SK-N-SH (cell line): ENCODE measurements at regions not wholly inside any gene's neighbourhood (a gene's known extent, or its start where the extent isn't known, plus 50 kb on each side); places are given as distances from the start of the nearest gene placed in this dataset.

Experiments used
- CTCF ChIA-PET: fragments of 300-600, 350-600 bp; formaldehyde crosslinking; extraction: SDS; loops from one replicate; lab custom pipeline; 2021; lab: Yijun Ruan, JAX
- POLR2A ChIA-PET: fragments of 350-600 bp; sonication (Branson Sonifier 250); formaldehyde crosslinking; extraction: SDS; loops from one replicate; lab custom pipeline; 2020; ENCODE audit warnings: antibody characterized with exemption, inconsistent platforms; lab: Yijun Ruan, JAX
- DNase-seq: peaks from one replicate; pipeline ENCODE4 v3.0.0; 2012
- H2AFZ ChIP-seq: fragments of 200-600 bp; sonication (generic); 2 replicates; pipeline ENCODE4 v1.8.1; 2016; ENCODE audit warnings: antibody characterized with exemption, mild to moderate bottlenecking, low read depth
- H3F3A ChIP-seq: fragments of 200-600 bp; sonication (generic); replicated peaks from 2 replicates; pipeline ENCODE3; 2016; ENCODE audit warnings: antibody characterized with exemption, mild to moderate bottlenecking; ENCODE audit not compliant: insufficient read depth
- H3K27ac ChIP-seq, 2 experiments: fragments of 200-500 bp in 1 of 2; fragments of 200-600 bp in 1 of 2; sonication (Bioruptor generic) in 1 of 2; sonication (generic), shearing (Covaris generic) in 1 of 2; 2 replicates each; pipeline versions ENCODE4 v1.5.1 to v1.6.1; 2014 to 2016; ENCODE audit warnings: low read depth in 2 of 2, inconsistent platforms in 1 of 2, low read length in 1 of 2, mild to moderate bottlenecking in 1 of 2, mixed read lengths in 1 of 2
- H3K27me3 ChIP-seq: fragments of 200-600 bp; sonication (generic), shearing (Covaris generic); 2 replicates; pipeline ENCODE4 v1.6.1; 2016; ENCODE audit warnings: mixed run types; ENCODE audit not compliant: insufficient read depth
- H3K36me3 ChIP-seq, 2 experiments: fragments of 200-500 bp in 1 of 2; fragments of 200-600 bp in 1 of 2; sonication (Bioruptor generic) in 1 of 2; sonication (generic) in 1 of 2; replicated peaks in 1 of 2; 2 replicates each; pipeline versions ENCODE3 to v1.5.1; 2014 to 2016; ENCODE audit warnings: low read length in 1 of 2, mild to moderate bottlenecking in 1 of 2; ENCODE audit not compliant: insufficient read depth in 2 of 2, control insufficient read depth in 1 of 2
- H3K4me1 ChIP-seq, 2 experiments: fragments of 200-500 bp in 1 of 2; fragments of 200-600 bp in 1 of 2; sonication (Bioruptor generic) in 1 of 2; sonication (generic), shearing (Covaris generic) in 1 of 2; 2 replicates each; pipeline versions ENCODE4 v1.5.1 to v1.6.1; 2014 to 2016; ENCODE audit warnings: low read depth in 1 of 2, low read length in 1 of 2, mixed run types in 1 of 2; ENCODE audit not compliant: insufficient read depth in 2 of 2, control insufficient read depth in 1 of 2
- H3K4me2 ChIP-seq: fragments of 200-600 bp; sonication (generic), shearing (Covaris generic); 2 replicates; pipeline ENCODE4 v1.6.1; 2017; ENCODE audit warnings: mixed run types
- H3K4me3 ChIP-seq, 2 experiments: fragments of 200-500 bp in 1 of 2; fragments of 200-600 bp in 1 of 2; sonication (Bioruptor generic) in 1 of 2; sonication (generic), shearing (Covaris generic) in 1 of 2; 2 replicates each; pipeline versions ENCODE4 v1.5.1 to v1.8.1; 2014 to 2016; ENCODE audit warnings: low read depth in 2 of 2, inconsistent platforms in 1 of 2, low read length in 1 of 2, mild to moderate bottlenecking in 1 of 2, mixed read lengths in 1 of 2, moderate library complexity in 1 of 2
- H3K79me2 ChIP-seq: fragments of 200-600 bp; sonication (generic); 2 replicates; pipeline ENCODE4 v1.8.1; 2017; ENCODE audit warnings: mild to moderate bottlenecking; ENCODE audit not compliant: insufficient read depth
- H3K9ac ChIP-seq: fragments of 200-600 bp; sonication (generic); 2 replicates; pipeline ENCODE4 v1.6.1; 2017; ENCODE audit warnings: mixed run types
- H3K9me2 ChIP-seq: fragments of 200-600 bp; sonication (generic); 2 replicates; pipeline ENCODE4 v1.6.1; 2017; ENCODE audit warnings: mixed run types
- H3K9me3 ChIP-seq: fragments of 200-600 bp; sonication (generic); 2 replicates; pipeline ENCODE4 v1.6.1; 2017; ENCODE audit warnings: mixed run types, mild to moderate bottlenecking, moderate library complexity
- H4K20me1 ChIP-seq: fragments of 200-600 bp; sonication (generic); 2 replicates; pipeline ENCODE4 v1.6.1; 2017; ENCODE audit warnings: mild to moderate bottlenecking, mixed run types; ENCODE audit not compliant: insufficient read depth
- CHD2 ChIP-seq: fragments of 150-350 bp; IDR thresholded peaks from 2 replicates; pipeline ENCODE4 v1.6.1; 2018; ENCODE audit warnings: low read length; ENCODE audit not compliant: partially characterized antibody
- ELF1 ChIP-seq: IDR thresholded peaks from 2 replicates; pipeline ENCODE4 v1.4.0; 2012
- EZH2phosphoT487 ChIP-seq: fragments of 200-600 bp; sonication (generic); IDR thresholded peaks from 2 replicates; pipeline ENCODE4 v1.6.1; 2017; ENCODE audit warnings: low read depth, mixed run types, mild to moderate bottlenecking, antibody characterized with exemption, moderate library complexity, borderline replicate concordance
- FOSL2 ChIP-seq: IDR thresholded peaks from 2 replicates; pipeline ENCODE4 v1.4.0; 2012; ENCODE audit warnings: low read depth, mild to moderate bottlenecking, moderate library complexity, borderline replicate concordance
- FOXJ3 ChIP-seq: sonication (generic); formaldehyde crosslinking; IDR thresholded peaks from 2 replicates; pipeline ENCODE4 v1.5.1; 2020; ENCODE audit warnings: mild to moderate bottlenecking, missing genetic modification reagents
- FOXM1 ChIP-seq: IDR thresholded peaks from 2 replicates; pipeline ENCODE4 v1.4.0; 2012; ENCODE audit warnings: low read depth, mild to moderate bottlenecking
- GABPA ChIP-seq: IDR thresholded peaks from 2 replicates; pipeline ENCODE4 v1.4.0; 2012; ENCODE audit warnings: low read depth, mild to moderate bottlenecking
- GATA2 ChIP-seq: sonication (generic); formaldehyde crosslinking; IDR thresholded peaks from 2 replicates; pipeline ENCODE4 v1.5.0; 2020; ENCODE audit warnings: mild to moderate bottlenecking, missing genetic modification reagents
- JUND ChIP-seq: IDR thresholded peaks from 2 replicates; pipeline ENCODE4 v1.4.0; 2012
- NFIC ChIP-seq: IDR thresholded peaks from 2 replicates; pipeline ENCODE4 v1.4.0; 2012; ENCODE audit warnings: borderline replicate concordance
- POLR2AphosphoS5 ChIP-seq: IDR thresholded peaks from 2 replicates; pipeline ENCODE4 v1.6.1; 2012; ENCODE audit warnings: low read depth, low read length
- RXRA ChIP-seq: IDR thresholded peaks from 2 replicates; pipeline ENCODE4 v1.4.0; 2012; ENCODE audit warnings: low read depth, mild to moderate bottlenecking, borderline replicate concordance
- SIN3A ChIP-seq: IDR thresholded peaks from 2 replicates; pipeline ENCODE4 v1.6.1; 2012; ENCODE audit warnings: low read depth, mild to moderate bottlenecking, low read length, moderate library complexity, borderline replicate concordance
- SMC3 ChIP-seq: IDR thresholded peaks from 2 replicates; pipeline ENCODE4 v1.6.1; 2012; ENCODE audit warnings: low read depth, low read length, improper control_type of control experiment
- TAF1 ChIP-seq: IDR thresholded peaks from 2 replicates; pipeline ENCODE4 v1.6.1; 2012; ENCODE audit warnings: low read depth, mild to moderate bottlenecking, low read length, moderate library complexity, borderline replicate concordance
- TCF12 ChIP-seq: IDR thresholded peaks from 2 replicates; pipeline ENCODE4 v1.4.0; 2012
- YY1 ChIP-seq: IDR thresholded peaks from 2 replicates; pipeline ENCODE4 v1.4.0; 2012; ENCODE audit warnings: low read depth, mild to moderate bottlenecking
- WGBS: methylation state at CpG from one replicate; pipeline ENCODE4 v1.1.6; 2017; ENCODE audit warnings: low lambda C conversion rate; 5-methylcytosine and 5-hydroxymethylcytosine counted together
- TF ChIP-seq, protein P1 (sequence below): IDR thresholded peaks from 2 replicates; pipeline ENCODE4 v1.4.0; 2012; ENCODE audit warnings: low read depth, borderline replicate concordance
- TF ChIP-seq, protein P2 (sequence below): fragments of 200-600 bp; sonication (generic); IDR thresholded peaks from 2 replicates; pipeline ENCODE4 v1.6.1; 2017; ENCODE audit warnings: antibody characterized with exemption, mild to moderate bottlenecking, moderate library complexity

DNA sequence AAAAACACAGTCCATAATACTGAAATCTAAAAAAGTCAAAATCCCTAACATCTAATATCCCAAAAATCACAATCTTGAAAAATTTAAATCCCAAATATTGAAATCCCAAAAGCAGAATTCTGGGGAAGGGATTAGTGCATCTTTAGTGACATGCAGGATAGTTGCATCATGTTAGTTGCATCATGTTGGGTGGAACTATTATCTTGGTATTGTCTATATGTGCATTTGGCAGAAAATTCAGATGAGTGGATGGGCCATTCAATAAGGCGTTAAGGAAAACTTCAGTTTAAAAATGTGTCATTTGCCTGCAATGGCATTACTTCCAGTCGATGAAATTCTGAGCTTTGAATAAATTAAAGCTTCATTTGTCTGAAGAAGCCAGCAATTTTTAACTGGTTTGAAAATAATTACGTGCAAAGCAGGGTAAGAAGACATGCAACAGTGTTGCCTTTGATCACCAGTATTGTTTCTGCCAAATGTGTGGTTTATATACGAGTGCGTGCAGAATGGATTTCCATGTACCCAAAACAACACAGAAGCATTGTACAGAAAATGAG lies 221.4 kb upstream of the NFE2L3 start:
- Histone ChIP-seq H3K79me2 (no peaks in the 10 kb centered on the region), H3F3A (no peaks in the 10 kb centered on the region), H2AFZ (no peak overlapping the region), H3K9ac (no peak overlapping the region), H3K9me3 (peaks cover 7% of the 10 kb centered on the region; the same call in 1 of the 2 replicates), H3K27me3 (no peaks in the 10 kb centered on the region), H3K4me3 (no peak overlapping the region), H4K20me1 (no peaks in the 10 kb centered on the region), H3K4me1 (no peaks in the 10 kb centered on the region; a peak in 1 of 4 replicates), H3K27ac (no peak overlapping the region), H3K4me2 (no peak overlapping the region), H3K9me2 (no peaks in the 10 kb centered on the region), H3K36me3 (no peaks in the 10 kb centered on the region)
- CTCF ChIA-PET: interaction anchor here (0.9 to 4.2 kb wide), 4 partner anchors 11 to 132 kb away, joined by 3 to 13 read pairs (median 4); no protein-coding TSS in a partner anchor
- TF ChIP-seq JUND (no peak), SMC3 (no peak), EZH2phosphoT487 (no peak), ELF1 (no peak)
- no peak for DNase-seq
- 19% methylated on average over 5 of the region's 5 CpGs for WGBS
- POLR2A ChIA-PET: interaction anchor here (0.6 kb wide), 1 partner anchor 24 kb away, joined by 3 read pairs; no protein-coding TSS in a partner anchor

DNA sequence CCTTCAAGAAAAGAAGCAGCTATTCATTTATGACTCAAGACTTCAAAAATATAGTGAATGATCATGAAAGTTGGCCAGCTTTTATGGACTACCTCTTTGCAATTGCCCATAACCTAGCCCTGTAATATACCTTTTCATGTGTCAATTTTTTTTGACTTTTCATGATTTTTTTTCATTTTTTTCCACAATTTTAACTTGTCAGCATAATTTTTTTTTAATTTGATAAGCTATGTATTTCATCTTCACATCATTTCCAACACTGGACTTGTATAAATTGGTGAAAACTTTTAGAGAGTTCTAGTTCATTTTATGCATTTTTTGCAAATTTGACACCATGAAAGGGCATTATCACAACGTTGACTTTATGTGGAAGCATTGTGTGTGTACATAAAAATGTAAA lies 220.8 kb upstream of the NFE2L3 start:
- no peaks in the 10 kb centered on the region for H3K79me2 ChIP-seq
- H3K4me3 ChIP-seq: no peak overlapping the region
- H3K9ac ChIP-seq: no peak overlapping the region
- H3F3A ChIP-seq: no peaks in the 10 kb centered on the region
- ChIA-PET POLR2A (no interaction called here), CTCF (interaction anchor here (1.1 to 4.2 kb wide), 3 partner anchors 10 to 38 kb away, joined by 3 to 13 read pairs (median 6); no protein-coding TSS in a partner anchor)
- no peaks in the 10 kb centered on the region for H3K36me3 ChIP-seq
- H3K4me1 ChIP-seq: no peaks in the 10 kb centered on the region; a peak in 1 of 4 replicates
- H3K9me3 ChIP-seq: peaks cover 7% of the 10 kb centered on the region; the same call in 1 of the 2 replicates
- no peak overlapping the region for H2AFZ ChIP-seq
- WGBS: 0% methylated on average over 1 of the region's 1 CpG
- no peak for DNase-seq
- H3K27me3 ChIP-seq: no peaks in the 10 kb centered on the region
- H4K20me1 ChIP-seq: no peaks in the 10 kb centered on the region
- H3K9me2 ChIP-seq: no peaks in the 10 kb centered on the region
- no peak for TF ChIP-seq CHD2
- TF ChIP-seq RXRA: no peak
- TF ChIP-seq FOXM1: no peak
- no peak for TF ChIP-seq SIN3A
- TF ChIP-seq YY1: no peak
- TF ChIP-seq POLR2AphosphoS5: no peak
- no peak overlapping the region for H3K27ac ChIP-seq
- no peak overlapping the region for H3K4me2 ChIP-seq

DNA sequence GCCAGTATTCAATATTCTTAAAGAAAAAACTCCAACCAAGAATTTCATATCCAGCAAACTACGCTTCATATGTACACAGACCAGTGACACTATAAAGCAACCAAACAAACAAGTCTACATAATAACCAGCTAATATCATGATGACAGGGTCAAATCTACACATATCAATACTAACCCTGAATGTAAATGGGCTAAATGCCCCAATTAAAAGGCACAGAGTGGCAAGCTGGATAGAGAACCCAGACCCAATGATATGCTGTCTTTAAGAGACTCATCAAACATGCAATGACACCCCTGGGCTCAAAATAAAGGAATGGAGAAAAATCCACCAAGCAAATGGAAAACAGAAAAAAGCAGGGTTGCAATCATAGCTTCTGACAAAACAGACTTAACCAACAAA lies 218.1 kb upstream of the NFE2L3 start:
- H3K4me1 ChIP-seq: no peaks in the 10 kb centered on the region
- H3F3A ChIP-seq: no peaks in the 10 kb centered on the region
- CTCF ChIA-PET: interaction anchor here (2.8 kb wide), 1 partner anchor 41 kb away, joined by 10 read pairs; no protein-coding TSS in a partner anchor
- H3K4me3 ChIP-seq: no peak overlapping the region
- H3K4me2 ChIP-seq: no peak overlapping the region
- H3K9me2 ChIP-seq: no peaks in the 10 kb centered on the region
- no peak overlapping the region for H3K9ac ChIP-seq
- WGBS: 16% methylated on average over 1 of the region's 1 CpG
- POLR2A ChIA-PET: no interaction called here
- H3K9me3 ChIP-seq: peaks cover 7% of the 10 kb centered on the region; the same call in 1 of the 2 replicates
- no peaks in the 10 kb centered on the region for H3K27me3 ChIP-seq
- no peak overlapping the region for H2AFZ ChIP-seq
- DNase-seq: no peak
- no peaks in the 10 kb centered on the region for H4K20me1 ChIP-seq
- H3K36me3 ChIP-seq: no peaks in the 10 kb centered on the region
- H3K27ac ChIP-seq: no peak overlapping the region
- H3K79me2 ChIP-seq: no peaks in the 10 kb centered on the region
- TF ChIP-seq POLR2AphosphoS5 (no peak), TCF12 (no peak), FOXJ3 (CRISPR knock-in tag) (no peak), GABPA (no peak), TAF1 (no peak), FOSL2 (no peak), GATA2 (CRISPR knock-in tag) (no peak), NFIC (no peak), SIN3A (no peak), JUND (no peak)
- TF ChIP-seq, protein P1, sequence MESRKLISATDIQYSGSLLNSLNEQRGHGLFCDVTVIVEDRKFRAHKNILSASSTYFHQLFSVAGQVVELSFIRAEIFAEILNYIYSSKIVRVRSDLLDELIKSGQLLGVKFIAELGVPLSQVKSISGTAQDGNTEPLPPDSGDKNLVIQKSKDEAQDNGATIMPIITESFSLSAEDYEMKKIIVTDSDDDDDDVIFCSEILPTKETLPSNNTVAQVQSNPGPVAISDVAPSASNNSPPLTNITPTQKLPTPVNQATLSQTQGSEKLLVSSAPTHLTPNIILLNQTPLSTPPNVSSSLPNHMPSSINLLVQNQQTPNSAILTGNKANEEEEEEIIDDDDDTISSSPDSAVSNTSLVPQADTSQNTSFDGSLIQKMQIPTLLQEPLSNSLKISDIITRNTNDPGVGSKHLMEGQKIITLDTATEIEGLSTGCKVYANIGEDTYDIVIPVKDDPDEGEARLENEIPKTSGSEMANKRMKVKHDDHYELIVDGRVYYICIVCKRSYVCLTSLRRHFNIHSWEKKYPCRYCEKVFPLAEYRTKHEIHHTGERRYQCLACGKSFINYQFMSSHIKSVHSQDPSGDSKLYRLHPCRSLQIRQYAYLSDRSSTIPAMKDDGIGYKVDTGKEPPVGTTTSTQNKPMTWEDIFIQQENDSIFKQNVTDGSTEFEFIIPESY: no peak
- TF ChIP-seq, protein P2, sequence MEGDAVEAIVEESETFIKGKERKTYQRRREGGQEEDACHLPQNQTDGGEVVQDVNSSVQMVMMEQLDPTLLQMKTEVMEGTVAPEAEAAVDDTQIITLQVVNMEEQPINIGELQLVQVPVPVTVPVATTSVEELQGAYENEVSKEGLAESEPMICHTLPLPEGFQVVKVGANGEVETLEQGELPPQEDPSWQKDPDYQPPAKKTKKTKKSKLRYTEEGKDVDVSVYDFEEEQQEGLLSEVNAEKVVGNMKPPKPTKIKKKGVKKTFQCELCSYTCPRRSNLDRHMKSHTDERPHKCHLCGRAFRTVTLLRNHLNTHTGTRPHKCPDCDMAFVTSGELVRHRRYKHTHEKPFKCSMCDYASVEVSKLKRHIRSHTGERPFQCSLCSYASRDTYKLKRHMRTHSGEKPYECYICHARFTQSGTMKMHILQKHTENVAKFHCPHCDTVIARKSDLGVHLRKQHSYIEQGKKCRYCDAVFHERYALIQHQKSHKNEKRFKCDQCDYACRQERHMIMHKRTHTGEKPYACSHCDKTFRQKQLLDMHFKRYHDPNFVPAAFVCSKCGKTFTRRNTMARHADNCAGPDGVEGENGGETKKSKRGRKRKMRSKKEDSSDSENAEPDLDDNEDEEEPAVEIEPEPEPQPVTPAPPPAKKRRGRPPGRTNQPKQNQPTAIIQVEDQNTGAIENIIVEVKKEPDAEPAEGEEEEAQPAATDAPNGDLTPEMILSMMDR: no peak
